MCF 10A (cell line): ENCODE measurements at regions not wholly inside any gene's neighbourhood (a gene's known extent, or its start where the extent isn't known, plus 50 kb on each side); places are given as distances from the start of the nearest gene placed in this dataset.

Experiments used
- BruUV-seq: library from RNA; stranded (reverse); fragments of 400-500 nt; replicated peaks from 2 replicates; lab custom pipeline; 2021; lab: Mats Ljungman, UMichigan
- CTCF ChIA-PET: fragments of 300-600 bp; sonication (Branson Sonifier 250); formaldehyde crosslinking; extraction: SDS; loops from one replicate; lab custom pipeline; 2021; ENCODE audit warnings: antibody characterized with exemption, inconsistent platforms; lab: Yijun Ruan, JAX
- POLR2A ChIA-PET: fragments of 300-600, 350-650 bp; sonication (Branson Sonifier 250); formaldehyde crosslinking; extraction: SDS; loops from one replicate; lab custom pipeline; 2020; ENCODE audit warnings: antibody characterized with exemption, inconsistent platforms; lab: Yijun Ruan, JAX
- DNase-seq: peaks from one replicate; pipeline ENCODE4 v3.0.0-alpha.2; 2018; ENCODE audit not compliant: unreplicated experiment
- H3K27ac Mint-ChIP-seq: one replicate; pipeline ENCODE4 v1.8.0; 2022; ENCODE audit warnings: mild to moderate bottlenecking, low read depth, mixed read lengths; ENCODE audit not compliant: unreplicated experiment
- H3K27me3 Mint-ChIP-seq: one replicate; pipeline ENCODE4 v1.8.0; 2022; ENCODE audit warnings: mixed read lengths; ENCODE audit not compliant: insufficient read depth, unreplicated experiment
- H3K36me3 Mint-ChIP-seq: one replicate; pipeline ENCODE4 v1.8.0; 2022; ENCODE audit warnings: mild to moderate bottlenecking, moderate library complexity, mixed read lengths; ENCODE audit not compliant: insufficient read depth, unreplicated experiment
- H3K4me1 Mint-ChIP-seq: one replicate; pipeline ENCODE4 v1.8.0; 2022; ENCODE audit warnings: mixed read lengths; ENCODE audit not compliant: insufficient read depth, unreplicated experiment
- H3K4me3 Mint-ChIP-seq: one replicate; pipeline ENCODE4 v1.8.0; 2022; ENCODE audit warnings: mild to moderate bottlenecking, moderate library complexity, mixed read lengths; ENCODE audit not compliant: unreplicated experiment
- H3K9me3 Mint-ChIP-seq: one replicate; pipeline ENCODE4 v1.8.0; 2022; ENCODE audit warnings: mixed read lengths; ENCODE audit not compliant: unreplicated experiment
- intact Hi-C: fragments of 100-400 bp; cut with micrococcal nuclease; formaldehyde crosslinking; loops from 2 replicates; pipeline ENCODE4 v1.14.1; 2022
- TF ChIP-seq, protein P1 (sequence below): fragments of 200-600 bp; IDR thresholded peaks from one replicate; pipeline ENCODE4 v1.8.0; 2022; ENCODE audit warnings: antibody characterized with exemption, mild to moderate bottlenecking; ENCODE audit not compliant: unreplicated experiment

DNA sequence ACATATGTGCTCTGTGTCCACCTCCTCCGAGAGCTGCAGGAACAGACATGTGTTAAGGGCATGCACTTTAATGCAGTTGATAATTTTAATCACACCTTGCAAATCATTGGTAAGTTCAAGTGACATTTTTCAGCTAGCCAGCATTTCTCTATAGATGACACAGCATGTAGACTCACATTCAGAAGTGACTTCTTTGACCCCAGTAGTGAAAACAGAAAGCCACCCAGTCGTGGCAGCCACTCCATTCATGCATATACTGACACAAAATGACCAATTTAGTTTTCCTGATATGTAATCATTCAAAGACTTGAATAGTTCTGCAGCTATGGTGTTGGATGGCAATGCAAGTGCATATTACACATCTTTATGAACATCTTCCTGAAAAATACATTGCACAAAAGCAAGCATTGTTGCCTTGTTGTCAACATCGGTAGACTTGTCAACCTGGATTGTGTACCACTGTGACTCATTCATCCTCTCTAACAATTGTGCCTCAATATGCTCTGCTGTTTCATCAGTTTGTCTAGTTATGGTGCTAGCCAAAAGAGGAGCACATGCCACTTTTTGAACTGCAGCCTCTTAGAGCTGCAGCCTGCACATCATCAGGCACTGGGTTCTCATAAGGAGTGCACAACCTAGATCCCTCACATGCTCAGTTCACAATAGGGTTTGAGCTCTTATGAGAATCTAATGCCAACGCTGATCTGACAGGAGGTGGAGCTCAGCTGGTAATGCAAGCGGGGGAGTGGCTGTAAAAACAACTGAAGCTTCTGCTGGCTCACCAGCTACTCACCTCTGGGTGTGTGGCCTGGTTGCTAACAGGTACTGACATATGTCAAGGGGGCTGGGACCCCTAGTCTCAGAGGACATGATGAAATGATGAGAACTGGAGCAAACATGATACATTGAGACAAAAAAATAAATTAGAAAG is 622.0 kb downstream of the PYDC2 start:
- TF ChIP-seq, protein P1, sequence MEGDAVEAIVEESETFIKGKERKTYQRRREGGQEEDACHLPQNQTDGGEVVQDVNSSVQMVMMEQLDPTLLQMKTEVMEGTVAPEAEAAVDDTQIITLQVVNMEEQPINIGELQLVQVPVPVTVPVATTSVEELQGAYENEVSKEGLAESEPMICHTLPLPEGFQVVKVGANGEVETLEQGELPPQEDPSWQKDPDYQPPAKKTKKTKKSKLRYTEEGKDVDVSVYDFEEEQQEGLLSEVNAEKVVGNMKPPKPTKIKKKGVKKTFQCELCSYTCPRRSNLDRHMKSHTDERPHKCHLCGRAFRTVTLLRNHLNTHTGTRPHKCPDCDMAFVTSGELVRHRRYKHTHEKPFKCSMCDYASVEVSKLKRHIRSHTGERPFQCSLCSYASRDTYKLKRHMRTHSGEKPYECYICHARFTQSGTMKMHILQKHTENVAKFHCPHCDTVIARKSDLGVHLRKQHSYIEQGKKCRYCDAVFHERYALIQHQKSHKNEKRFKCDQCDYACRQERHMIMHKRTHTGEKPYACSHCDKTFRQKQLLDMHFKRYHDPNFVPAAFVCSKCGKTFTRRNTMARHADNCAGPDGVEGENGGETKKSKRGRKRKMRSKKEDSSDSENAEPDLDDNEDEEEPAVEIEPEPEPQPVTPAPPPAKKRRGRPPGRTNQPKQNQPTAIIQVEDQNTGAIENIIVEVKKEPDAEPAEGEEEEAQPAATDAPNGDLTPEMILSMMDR = no peak
- Mint-ChIP-seq H3K9me3 (no peaks in the 10 kb centered on the region), H3K36me3 (no peaks in the 10 kb centered on the region), H3K4me1 (peaks cover 11% of the 10 kb centered on the region), H3K27me3 (no peaks in the 10 kb centered on the region), H3K4me3 (no peak overlapping the region), H3K27ac (no peak overlapping the region)
- CTCF ChIA-PET = interaction anchor here (0.6 to 1.5 kb wide), 4 partner anchors 8 to 360 kb away, joined by 3 to 7 read pairs (median 5); no protein-coding TSS in a partner anchor
- DNase-seq = peak; percentile 60
- BruUV-seq = no TSS peak
- POLR2A ChIA-PET = interaction anchor here (0.6 to 1.1 kb wide), 2 partner anchors 8 to 12 kb away, joined by 3 read pairs; no protein-coding TSS in a partner anchor
- intact Hi-C loops = no loop called here
